ENCODE measurements at regions not wholly inside any gene's neighbourhood (a gene's known extent, or its start where the extent isn't known, plus 50 kb on each side); places are given as distances from the start of the nearest gene placed in this dataset.

GRCh38 chr20:11305406-11305805 is 612.3 kb upstream of the BTBD3 start:
- H3K36me3 ChIP-seq (ENCODE audit: insufficient read depth, low read length) = no peaks in the 10 kb centered on the region
- no peak overlapping the region for H3K9ac ChIP-seq (ENCODE audit: low read depth, low read length)
- no peaks in the 10 kb centered on the region for H3K9me3 ChIP-seq (ENCODE audit: control insufficient read depth, insufficient read depth, low read length)
- no peaks in the 10 kb centered on the region for H3K4me1 ChIP-seq (ENCODE audit: insufficient read depth, low read length)

GRCh38 chr20:11311659-11312224 is 606.0 kb upstream of the BTBD3 start:
- Histone ChIP-seq H3K9ac (ENCODE audit: low read depth, low read length) (no peak overlapping the region), H3K9me3 (ENCODE audit: control insufficient read depth, insufficient read depth, low read length) (no peaks in the 10 kb centered on the region), H3K36me3 (ENCODE audit: insufficient read depth, low read length) (no peaks in the 10 kb centered on the region), H3K4me1 (ENCODE audit: insufficient read depth, low read length) (no peaks in the 10 kb centered on the region)

GRCh38 chr20:11315525-11315924 is 602.2 kb upstream of the BTBD3 start:
- H3K9ac ChIP-seq (ENCODE audit: low read depth, low read length) = no peak overlapping the region
- H3K36me3 ChIP-seq (ENCODE audit: insufficient read depth, low read length) = no peaks in the 10 kb centered on the region
- H3K4me1 ChIP-seq (ENCODE audit: insufficient read depth, low read length) = no peaks in the 10 kb centered on the region
- H3K9me3 ChIP-seq (ENCODE audit: control insufficient read depth, insufficient read depth, low read length) = no peaks in the 10 kb centered on the region

DNA sequence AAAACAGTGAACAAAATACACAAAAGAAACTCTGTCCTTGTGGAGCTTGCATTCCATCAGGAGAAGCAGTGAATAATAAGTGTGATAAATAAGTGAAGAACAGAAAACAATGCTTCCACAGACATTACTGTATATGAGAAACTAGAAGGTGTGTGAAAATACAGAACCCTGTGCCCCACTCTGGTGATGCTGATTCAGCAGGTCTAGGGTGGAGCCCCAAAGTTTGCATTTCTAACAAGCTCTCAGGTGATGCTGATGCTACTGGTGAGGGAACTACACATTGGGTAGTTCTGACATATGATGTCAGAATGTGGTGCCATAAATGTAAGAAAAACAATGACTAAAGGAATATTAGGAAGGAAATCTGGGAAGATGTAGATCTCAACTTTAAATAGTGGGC is 601.4 kb upstream of the BTBD3 start:
- Histone ChIP-seq H3K9me3 (ENCODE audit: control insufficient read depth, insufficient read depth, low read length) (no peaks in the 10 kb centered on the region; the same call in 1 of the 2 replicates), H3K36me3 (ENCODE audit: insufficient read depth, low read length) (no peaks in the 10 kb centered on the region), H3K4me1 (ENCODE audit: insufficient read depth, low read length) (no peaks in the 10 kb centered on the region), H3K9ac (ENCODE audit: low read depth, low read length) (no peak overlapping the region)

DNA sequence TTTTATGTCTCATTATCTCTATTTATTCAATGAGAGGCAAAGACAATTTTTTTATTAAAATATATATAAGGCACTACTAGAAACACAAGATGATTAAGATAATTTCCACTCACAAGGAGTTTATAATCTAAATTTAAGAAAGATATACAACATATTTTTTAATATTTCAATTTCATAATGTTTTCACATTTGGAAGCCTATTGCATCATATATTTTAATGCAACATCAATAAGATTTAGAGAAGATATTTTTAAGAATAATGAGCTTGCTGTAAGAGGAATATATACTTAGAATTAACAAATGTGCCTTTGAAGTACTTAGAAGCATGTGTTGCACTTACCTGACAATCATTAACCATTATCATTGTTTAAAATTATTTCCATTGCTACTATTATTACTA is 597.7 kb upstream of the BTBD3 start:
- H3K36me3 ChIP-seq (ENCODE audit: insufficient read depth, low read length) = no peaks in the 10 kb centered on the region
- H3K4me1 ChIP-seq (ENCODE audit: insufficient read depth, low read length) = no peaks in the 10 kb centered on the region
- H3K9ac ChIP-seq (ENCODE audit: low read depth, low read length) = no peak overlapping the region
- no peaks in the 10 kb centered on the region; the same call in 1 of the 2 replicates for H3K9me3 ChIP-seq (ENCODE audit: control insufficient read depth, insufficient read depth, low read length)

- Histone ChIP-seq H3K4me1 (ENCODE audit: insufficient read depth, low read length) (no peaks in the 10 kb centered on the region), H3K9me3 (ENCODE audit: control insufficient read depth, insufficient read depth, low read length) (no peaks in the 10 kb centered on the region; the same call in 1 of the 2 replicates), H3K36me3 (ENCODE audit: insufficient read depth, low read length) (no peaks in the 10 kb centered on the region), H3K9ac (ENCODE audit: low read depth, low read length) (no peak overlapping the region)
Observed at GRCh38 chr20:11323816-11324215, 593.9 kb upstream of the BTBD3 start.

DNA sequence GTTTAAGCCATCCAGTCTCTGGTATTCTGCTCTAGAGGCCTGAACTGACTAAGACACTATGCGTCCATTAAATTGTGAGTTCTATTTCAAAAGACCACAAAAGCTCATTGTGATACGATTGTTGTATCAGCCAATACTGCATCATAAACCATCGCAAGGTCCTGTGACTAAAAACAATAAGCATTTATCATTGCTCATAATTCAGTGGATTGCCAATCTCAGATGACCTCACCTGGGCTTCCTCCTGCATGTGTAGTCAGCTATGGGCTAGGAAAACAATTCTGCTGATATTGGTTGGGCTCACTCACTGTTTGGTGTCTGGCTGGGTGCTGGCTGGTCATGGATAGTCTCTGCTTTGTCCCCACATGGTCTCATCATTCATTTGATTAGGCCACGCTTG is 592.7 kb upstream of the BTBD3 start:
- H3K9me3 ChIP-seq (ENCODE audit: control insufficient read depth, insufficient read depth, low read length) = no peaks in the 10 kb centered on the region; the same call in 1 of the 2 replicates
- no peaks in the 10 kb centered on the region for H3K4me1 ChIP-seq (ENCODE audit: insufficient read depth, low read length)
- H3K36me3 ChIP-seq (ENCODE audit: insufficient read depth, low read length) = no peaks in the 10 kb centered on the region
- no peak overlapping the region for H3K9ac ChIP-seq (ENCODE audit: low read depth, low read length)

GRCh38 chr20:11328839-11329238 is 588.9 kb upstream of the BTBD3 start:
- no peak overlapping the region for H3K9ac ChIP-seq (ENCODE audit: low read depth, low read length)
- H3K9me3 ChIP-seq (ENCODE audit: control insufficient read depth, insufficient read depth, low read length) = no peaks in the 10 kb centered on the region
- no peaks in the 10 kb centered on the region for H3K36me3 ChIP-seq (ENCODE audit: insufficient read depth, low read length)
- H3K4me1 ChIP-seq (ENCODE audit: insufficient read depth, low read length) = no peaks in the 10 kb centered on the region

DNA sequence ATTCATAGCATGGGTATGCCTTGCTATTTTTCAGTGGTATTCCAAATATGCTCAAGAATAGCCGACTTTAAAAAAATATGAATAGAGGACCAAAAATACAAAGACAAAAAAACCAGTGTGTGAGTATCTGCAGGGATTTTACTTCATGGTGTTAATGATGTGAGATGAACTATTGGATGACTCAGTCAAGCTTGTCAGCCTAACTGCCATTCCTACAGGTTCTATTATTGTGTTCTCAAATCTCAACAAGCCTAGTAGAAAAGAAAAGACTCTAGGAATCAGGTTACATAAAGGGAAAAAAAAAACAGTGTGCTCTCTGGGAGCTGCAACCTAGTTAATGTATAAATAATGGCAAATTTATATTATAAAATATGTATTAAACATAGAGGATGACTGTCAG is 588.4 kb upstream of the BTBD3 start:
- Histone ChIP-seq H3K9me3 (ENCODE audit: control insufficient read depth, insufficient read depth, low read length) (no peaks in the 10 kb centered on the region), H3K9ac (ENCODE audit: low read depth, low read length) (no peak overlapping the region), H3K4me1 (ENCODE audit: insufficient read depth, low read length) (no peaks in the 10 kb centered on the region), H3K36me3 (ENCODE audit: insufficient read depth, low read length) (no peaks in the 10 kb centered on the region)

GRCh38 chr20:11331096-11331495 is 586.6 kb upstream of the BTBD3 start:
- Histone ChIP-seq H3K9ac (ENCODE audit: low read depth, low read length) (no peak overlapping the region), H3K36me3 (ENCODE audit: insufficient read depth, low read length) (no peaks in the 10 kb centered on the region), H3K4me1 (ENCODE audit: insufficient read depth, low read length) (0 out of 2 replicates have a peak, but pooled peaks cover 5% of the 10 kb centered on the region), H3K9me3 (ENCODE audit: control insufficient read depth, insufficient read depth, low read length) (no peaks in the 10 kb centered on the region)

GRCh38 chr20:11332381-11332780 is 585.3 kb upstream of the BTBD3 start:
- Histone ChIP-seq H3K9ac (ENCODE audit: low read depth, low read length) (no peak overlapping the region), H3K4me1 (ENCODE audit: insufficient read depth, low read length) (peaks cover 9% of the 10 kb centered on the region), H3K36me3 (ENCODE audit: insufficient read depth, low read length) (no peaks in the 10 kb centered on the region), H3K9me3 (ENCODE audit: control insufficient read depth, insufficient read depth, low read length) (no peaks in the 10 kb centered on the region)

DNA sequence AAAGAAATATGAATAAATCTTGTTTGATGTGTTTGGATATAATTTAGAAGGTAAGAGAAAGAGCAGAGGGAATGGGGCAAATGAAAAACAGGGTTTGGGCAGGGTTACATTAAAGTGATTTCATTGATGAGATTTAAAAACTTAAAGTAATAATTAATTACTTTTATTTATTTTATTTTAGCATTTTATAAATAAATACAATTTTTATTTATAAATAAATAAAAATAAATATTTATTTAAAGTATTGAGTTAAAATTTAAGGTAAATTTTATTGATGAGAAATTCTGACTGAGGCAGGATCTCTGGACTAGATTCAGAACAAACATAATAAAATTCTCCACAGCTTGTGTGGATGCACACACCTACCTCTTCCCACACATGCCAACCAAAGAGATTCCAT is 584.1 kb upstream of the BTBD3 start:
- H3K9me3 ChIP-seq (ENCODE audit: control insufficient read depth, insufficient read depth, low read length) = no peaks in the 10 kb centered on the region
- H3K4me1 ChIP-seq (ENCODE audit: insufficient read depth, low read length) = peaks cover 12% of the 10 kb centered on the region
- no peaks in the 10 kb centered on the region for H3K36me3 ChIP-seq (ENCODE audit: insufficient read depth, low read length)
- H3K9ac ChIP-seq (ENCODE audit: low read depth, low read length) = no peak overlapping the region

- H3K4me1 ChIP-seq (ENCODE audit: insufficient read depth, low read length) = peaks cover 12% of the 10 kb centered on the region
- no peaks in the 10 kb centered on the region for H3K36me3 ChIP-seq (ENCODE audit: insufficient read depth, low read length)
- no peak overlapping the region for H3K9ac ChIP-seq (ENCODE audit: low read depth, low read length)
- H3K9me3 ChIP-seq (ENCODE audit: control insufficient read depth, insufficient read depth, low read length) = no peaks in the 10 kb centered on the region
Observed at GRCh38 chr20:11337361-11338130, 580.1 kb upstream of the BTBD3 start.

- Histone ChIP-seq H3K9me3 (ENCODE audit: control insufficient read depth, insufficient read depth, low read length) (no peaks in the 10 kb centered on the region), H3K9ac (ENCODE audit: low read depth, low read length) (no peak overlapping the region), H3K4me1 (ENCODE audit: insufficient read depth, low read length) (peaks cover 12% of the 10 kb centered on the region), H3K36me3 (ENCODE audit: insufficient read depth, low read length) (no peaks in the 10 kb centered on the region)
Observed at GRCh38 chr20:11338496-11339306, 579.0 kb upstream of the BTBD3 start.

GRCh38 chr20:11344939-11345338 is 572.8 kb upstream of the BTBD3 start:
- Histone ChIP-seq H3K9me3 (ENCODE audit: control insufficient read depth, insufficient read depth, low read length) (no peaks in the 10 kb centered on the region; the same call in none of the 2 replicates), H3K9ac (ENCODE audit: low read depth, low read length) (no peak overlapping the region)

More at GRCh38 chr20:11344939-11345338, 572.8 kb upstream of the BTBD3 start:
- H3K4me1 ChIP-seq (ENCODE audit: insufficient read depth, low read length) = no peaks in the 10 kb centered on the region
- H3K36me3 ChIP-seq (ENCODE audit: insufficient read depth, low read length) = no peaks in the 10 kb centered on the region
